ENCODE measurements at regions not wholly inside any gene's neighbourhood (a gene's known extent, or its start where the extent isn't known, plus 50 kb on each side); places are given as distances from the start of the nearest gene placed in this dataset.

- no peaks in the 10 kb centered on the region for H3K36me3 ChIP-seq (ENCODE audit: control insufficient read depth, insufficient read depth, low read length)
- no peak overlapping the region for H3K4me3 ChIP-seq (ENCODE audit: extremely low read depth, insufficient read depth, low read length, poor library complexity, severe bottlenecking)
- H3K9me3 ChIP-seq (ENCODE audit: control insufficient read depth, low read length), result no peaks in the 10 kb centered on the region
- H3K27ac ChIP-seq (ENCODE audit: low read depth, low read length, severe bottlenecking), result no peak overlapping the region
- 95 to 100% methylated on average over 1 to 2 of the region's 6 CpGs for WGBS, 2 experiments (ENCODE audit: insufficient coverage in 2 of 2)
- no peaks in the 10 kb centered on the region for H3K4me1 ChIP-seq (ENCODE audit: control insufficient read depth, insufficient read depth, low read length, poor library complexity, severe bottlenecking)
These were observed 311.9 kb downstream of the NPIPA8 start for GRCh38 chr16:18024611-18025010.

DNA sequence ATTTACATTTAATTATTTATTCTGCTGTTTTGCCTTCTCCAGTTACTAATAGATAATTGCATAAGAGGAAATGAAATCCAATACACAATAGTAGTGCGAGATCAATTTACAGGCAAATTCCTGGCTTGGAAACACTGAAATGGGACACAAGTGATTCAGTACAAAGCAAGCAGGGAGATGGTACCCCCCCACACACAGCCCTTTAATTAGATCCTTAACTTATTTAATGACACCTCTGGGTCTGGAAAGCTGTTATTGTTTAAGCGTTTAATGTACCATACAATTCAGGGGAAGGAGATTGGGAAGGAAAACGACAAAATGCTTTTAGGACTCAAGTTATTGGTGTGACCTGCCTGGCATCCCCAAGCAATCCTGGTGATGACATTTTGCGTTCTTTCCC is 318.2 kb downstream of the NPIPA8 start:
- WGBS, 2 experiments (ENCODE audit: insufficient coverage in 2 of 2), result 77 to 89% methylated on average over 2 to 4 of the region's 4 CpGs
- no peak overlapping the region for H3K4me3 ChIP-seq (ENCODE audit: extremely low read depth, insufficient read depth, low read length, poor library complexity, severe bottlenecking)
- no peaks in the 10 kb centered on the region for H3K9me3 ChIP-seq (ENCODE audit: control insufficient read depth, low read length)
- H3K4me1 ChIP-seq (ENCODE audit: control insufficient read depth, insufficient read depth, low read length, poor library complexity, severe bottlenecking), result no peaks in the 10 kb centered on the region
- H3K36me3 ChIP-seq (ENCODE audit: control insufficient read depth, insufficient read depth, low read length), result no peaks in the 10 kb centered on the region
- H3K27ac ChIP-seq (ENCODE audit: low read depth, low read length, severe bottlenecking), result no peak overlapping the region

GRCh38 chr16:18013863-18014262 is 322.7 kb downstream of the NPIPA8 start:
- Histone ChIP-seq H3K36me3 (ENCODE audit: control insufficient read depth, insufficient read depth, low read length) (no peaks in the 10 kb centered on the region), H3K4me1 (ENCODE audit: control insufficient read depth, insufficient read depth, low read length, poor library complexity, severe bottlenecking) (no peaks in the 10 kb centered on the region), H3K4me3 (ENCODE audit: extremely low read depth, insufficient read depth, low read length, poor library complexity, severe bottlenecking) (no peak overlapping the region), H3K9me3 (ENCODE audit: control insufficient read depth, low read length) (no peaks in the 10 kb centered on the region), H3K27ac (ENCODE audit: low read depth, low read length, severe bottlenecking) (no peak overlapping the region)
- 100% methylated on average over 1 of the region's 4 CpGs; no CpG with 5 or more reads in 1 of the 2 experiments for WGBS, 2 experiments (ENCODE audit: insufficient coverage in 2 of 2)

- H3K9me3 ChIP-seq (ENCODE audit: control insufficient read depth, low read length), result no peaks in the 10 kb centered on the region
- no peak overlapping the region for H3K4me3 ChIP-seq (ENCODE audit: extremely low read depth, insufficient read depth, low read length, poor library complexity, severe bottlenecking)
- H3K4me1 ChIP-seq (ENCODE audit: control insufficient read depth, insufficient read depth, low read length, poor library complexity, severe bottlenecking), result no peaks in the 10 kb centered on the region
- no peaks in the 10 kb centered on the region for H3K36me3 ChIP-seq (ENCODE audit: control insufficient read depth, insufficient read depth, low read length)
- WGBS, 2 experiments (ENCODE audit: insufficient coverage in 2 of 2), result 83 to 100% methylated on average over 1 to 2 of the region's 5 CpGs
- no peak overlapping the region for H3K27ac ChIP-seq (ENCODE audit: low read depth, low read length, severe bottlenecking)
These were observed 328.2 kb downstream of the NPIPA8 start for GRCh38 chr16:18008356-18008755.

GRCh38 chr16:18003033-18003432 is 333.5 kb downstream of the NPIPA8 start:
- WGBS, 2 experiments (ENCODE audit: insufficient coverage in 2 of 2), result 90 to 96% methylated on average over 4 to 5 of the region's 6 CpGs
- H3K36me3 ChIP-seq (ENCODE audit: control insufficient read depth, insufficient read depth, low read length), result no peaks in the 10 kb centered on the region
- H3K9me3 ChIP-seq (ENCODE audit: control insufficient read depth, low read length), result no peaks in the 10 kb centered on the region
- no peak overlapping the region for H3K27ac ChIP-seq (ENCODE audit: low read depth, low read length, severe bottlenecking)
- H3K4me1 ChIP-seq (ENCODE audit: control insufficient read depth, insufficient read depth, low read length, poor library complexity, severe bottlenecking), result no peaks in the 10 kb centered on the region
- no peak overlapping the region for H3K4me3 ChIP-seq (ENCODE audit: extremely low read depth, insufficient read depth, low read length, poor library complexity, severe bottlenecking)

DNA sequence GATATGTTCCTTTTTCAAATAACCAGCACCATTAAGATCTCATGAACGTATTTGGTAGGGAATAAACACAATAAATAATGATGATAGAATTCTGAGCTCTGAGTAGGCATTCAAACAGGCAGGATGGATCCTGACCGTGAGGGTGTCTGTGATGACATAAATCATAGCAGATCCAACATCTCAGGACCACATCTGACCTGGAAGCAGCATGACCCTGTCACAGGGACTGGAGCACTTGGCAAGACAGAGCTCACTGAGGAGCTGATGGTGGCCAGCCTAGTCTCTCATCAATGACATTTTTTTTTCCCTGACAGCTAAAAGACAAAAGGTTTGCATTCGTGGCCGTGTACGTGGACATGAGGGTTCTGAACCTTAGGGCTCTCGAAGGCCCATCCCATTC is 337.5 kb downstream of the NPIPA8 start:
- WGBS, 2 experiments (ENCODE audit: insufficient coverage in 2 of 2), result 82 to 93% methylated on average over 5 of the region's 6 CpGs
- Histone ChIP-seq H3K36me3 (ENCODE audit: control insufficient read depth, insufficient read depth, low read length) (no peaks in the 10 kb centered on the region), H3K9me3 (ENCODE audit: control insufficient read depth, low read length) (no peaks in the 10 kb centered on the region), H3K4me1 (ENCODE audit: control insufficient read depth, insufficient read depth, low read length, poor library complexity, severe bottlenecking) (no peaks in the 10 kb centered on the region), H3K4me3 (ENCODE audit: extremely low read depth, insufficient read depth, low read length, poor library complexity, severe bottlenecking) (no peak overlapping the region), H3K27ac (ENCODE audit: low read depth, low read length, severe bottlenecking) (no peak overlapping the region)

- Histone ChIP-seq H3K9me3 (ENCODE audit: control insufficient read depth, low read length) (no peaks in the 10 kb centered on the region), H3K4me1 (ENCODE audit: control insufficient read depth, insufficient read depth, low read length, poor library complexity, severe bottlenecking) (no peaks in the 10 kb centered on the region), H3K36me3 (ENCODE audit: control insufficient read depth, insufficient read depth, low read length) (no peaks in the 10 kb centered on the region), H3K27ac (ENCODE audit: low read depth, low read length, severe bottlenecking) (no peak overlapping the region), H3K4me3 (ENCODE audit: extremely low read depth, insufficient read depth, low read length, poor library complexity, severe bottlenecking) (no peak overlapping the region)
- WGBS, 2 experiments (ENCODE audit: insufficient coverage in 2 of 2), result 67% methylated on average over 1 of the region's 1 CpG; no CpG with 5 or more reads in 1 of the 2 experiments
These were observed 338.0 kb downstream of the NPIPA8 start for GRCh38 chr16:17998550-17998949.

DNA sequence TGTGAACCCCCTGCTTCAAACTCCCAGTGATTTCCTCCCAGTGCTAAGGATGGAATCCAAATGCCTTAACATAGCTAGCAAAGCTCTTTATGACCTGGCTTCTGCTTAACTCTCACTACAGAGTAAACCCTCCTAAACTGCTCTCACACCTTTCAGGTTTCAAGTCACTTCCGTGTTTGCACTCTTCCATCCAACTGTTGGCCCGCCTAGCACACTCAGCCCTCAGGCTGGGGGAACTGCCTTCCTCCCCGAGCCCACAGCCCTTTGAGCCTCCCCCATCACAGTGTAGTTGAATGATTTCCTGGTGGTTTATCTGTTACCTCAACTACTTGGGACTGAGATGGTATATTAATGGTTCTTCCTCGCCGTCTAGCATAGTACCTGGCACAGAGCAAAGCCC is 342.5 kb downstream of the NPIPA8 start:
- H3K4me3 ChIP-seq (ENCODE audit: extremely low read depth, insufficient read depth, low read length, poor library complexity, severe bottlenecking), result no peak overlapping the region
- no peaks in the 10 kb centered on the region for H3K9me3 ChIP-seq (ENCODE audit: control insufficient read depth, low read length)
- no peak overlapping the region for H3K27ac ChIP-seq (ENCODE audit: low read depth, low read length, severe bottlenecking)
- 73 to 77% methylated on average over 3 of the region's 5 CpGs for WGBS, 2 experiments (ENCODE audit: insufficient coverage in 2 of 2)
- H3K4me1 ChIP-seq (ENCODE audit: control insufficient read depth, insufficient read depth, low read length, poor library complexity, severe bottlenecking), result no peaks in the 10 kb centered on the region
- no peaks in the 10 kb centered on the region for H3K36me3 ChIP-seq (ENCODE audit: control insufficient read depth, insufficient read depth, low read length)

- Histone ChIP-seq H3K27ac (ENCODE audit: low read depth, low read length, severe bottlenecking) (no peak overlapping the region), H3K4me3 (ENCODE audit: extremely low read depth, insufficient read depth, low read length, poor library complexity, severe bottlenecking) (no peak overlapping the region), H3K36me3 (ENCODE audit: control insufficient read depth, insufficient read depth, low read length) (no peaks in the 10 kb centered on the region), H3K4me1 (ENCODE audit: control insufficient read depth, insufficient read depth, low read length, poor library complexity, severe bottlenecking) (no peaks in the 10 kb centered on the region), H3K9me3 (ENCODE audit: control insufficient read depth, low read length) (no peaks in the 10 kb centered on the region)
These were observed 344.1 kb downstream of the NPIPA8 start for GRCh38 chr16:17992416-17992815.

DNA sequence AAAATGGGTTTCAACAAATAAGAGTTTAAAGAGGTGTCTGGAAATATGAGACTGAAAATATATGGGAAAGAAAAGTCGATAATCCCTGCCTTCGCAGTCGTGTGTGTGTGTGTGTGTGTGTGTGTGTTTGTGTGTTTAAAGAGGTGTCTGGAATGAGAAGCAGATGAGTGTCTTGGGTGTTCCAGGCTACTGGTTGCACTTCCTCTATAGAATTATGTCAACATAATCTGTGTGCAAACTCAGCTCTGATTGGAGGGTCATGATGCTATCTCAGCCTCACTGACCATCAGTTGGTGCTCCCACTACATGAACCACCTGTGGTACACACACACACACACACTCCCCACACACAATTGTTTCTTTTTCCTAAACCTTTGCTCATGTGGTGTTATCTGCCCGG is 347.3 kb downstream of the NPIPA8 start:
- Histone ChIP-seq H3K4me3 (ENCODE audit: extremely low read depth, insufficient read depth, low read length, poor library complexity, severe bottlenecking) (no peak overlapping the region), H3K9me3 (ENCODE audit: control insufficient read depth, low read length) (no peaks in the 10 kb centered on the region), H3K36me3 (ENCODE audit: control insufficient read depth, insufficient read depth, low read length) (no peaks in the 10 kb centered on the region), H3K4me1 (ENCODE audit: control insufficient read depth, insufficient read depth, low read length, poor library complexity, severe bottlenecking) (no peaks in the 10 kb centered on the region), H3K27ac (ENCODE audit: low read depth, low read length, severe bottlenecking) (no peak overlapping the region)
- 86 to 92% methylated on average over 4 of the region's 4 CpGs for WGBS, 2 experiments (ENCODE audit: insufficient coverage in 2 of 2)

DNA sequence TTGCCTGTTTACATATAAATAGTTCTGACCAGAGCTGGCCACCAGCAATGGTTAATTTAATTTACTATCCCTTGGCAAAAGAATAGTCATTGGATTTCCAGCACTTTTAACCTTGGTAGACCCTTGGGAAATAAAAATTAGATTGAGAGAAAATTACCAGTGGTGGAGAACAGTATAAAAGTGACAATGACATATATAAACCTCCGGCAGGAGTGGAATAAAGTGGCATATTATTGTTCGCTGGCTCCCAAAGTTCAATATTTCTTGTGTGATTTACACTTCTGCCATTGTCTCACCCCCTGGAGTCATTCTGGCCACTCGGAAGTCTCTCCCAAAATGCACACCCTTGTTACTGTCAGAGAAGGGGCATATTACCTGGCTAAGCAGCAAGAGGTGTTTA is 347.7 kb downstream of the NPIPA8 start:
- 93 to 100% methylated on average over 2 of the region's 3 CpGs for whole genome bisulfite sequencing, 2 experiments (ENCODE audit: insufficient coverage in 2 of 2)
- H3K9me3 ChIP-seq (ENCODE audit: control insufficient read depth, low read length), result no peaks in the 10 kb centered on the region
- H3K36me3 ChIP-seq (ENCODE audit: control insufficient read depth, insufficient read depth, low read length), result no peaks in the 10 kb centered on the region
- no peak overlapping the region for H3K27ac ChIP-seq (ENCODE audit: low read depth, low read length, severe bottlenecking)
- no peak overlapping the region for H3K4me3 ChIP-seq (ENCODE audit: extremely low read depth, insufficient read depth, low read length, poor library complexity, severe bottlenecking)
- no peaks in the 10 kb centered on the region for H3K4me1 ChIP-seq (ENCODE audit: control insufficient read depth, insufficient read depth, low read length, poor library complexity, severe bottlenecking)

DNA sequence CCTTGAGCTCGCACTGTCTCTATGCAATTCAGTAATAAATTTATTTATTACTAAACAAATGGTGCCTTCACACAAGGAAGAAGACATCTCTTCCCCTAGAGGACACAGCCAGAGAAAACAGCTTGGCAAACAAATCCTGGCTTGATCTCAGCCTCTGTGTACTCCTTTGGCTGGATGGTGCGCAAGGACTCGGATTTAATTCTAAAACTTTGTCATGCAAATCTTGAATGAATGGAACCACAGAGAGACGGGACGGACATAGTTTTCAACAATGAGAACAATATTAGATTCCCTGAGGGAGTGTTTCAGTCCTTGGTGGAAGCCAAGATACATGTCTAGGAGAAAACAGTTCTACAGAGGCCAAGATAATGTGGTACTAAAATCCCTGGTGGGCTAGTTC is 349.5 kb downstream of the NPIPA8 start:
- Histone ChIP-seq H3K36me3 (ENCODE audit: control insufficient read depth, insufficient read depth, low read length) (no peaks in the 10 kb centered on the region), H3K4me1 (ENCODE audit: control insufficient read depth, insufficient read depth, low read length, poor library complexity, severe bottlenecking) (no peaks in the 10 kb centered on the region), H3K27ac (ENCODE audit: low read depth, low read length, severe bottlenecking) (no peak overlapping the region), H3K9me3 (ENCODE audit: control insufficient read depth, low read length) (no peaks in the 10 kb centered on the region), H3K4me3 (ENCODE audit: extremely low read depth, insufficient read depth, low read length, poor library complexity, severe bottlenecking) (no peak overlapping the region)
- 93 to 94% methylated on average over 4 of the region's 5 CpGs for WGBS, 2 experiments (ENCODE audit: insufficient coverage in 2 of 2)

All from mesodermal cell (in vitro differentiated cells).